K562 (cell line): ENCODE measurements at regions not wholly inside any gene's neighbourhood (a gene's known extent, or its start where the extent isn't known, plus 50 kb on each side); places are given as distances from the start of the nearest gene placed in this dataset.

ENCODE experiments used
- ATAC-seq: fragments of 200-7000 bp; cut with Tn5 transposase; 3 replicates; pipeline ENCODE4 v1.9.1; 2020; ENCODE audit warnings: moderate library complexity
- BruUV-seq: library from RNA; stranded (reverse); fragments of 400-500 nt; replicated peaks from 2 replicates; lab custom pipeline; 2021; lab: Mats Ljungman, UMichigan
- CTCF ChIA-PET: fragments of 300-600 bp; formaldehyde crosslinking; extraction: SDS; loops from one replicate; lab custom pipeline; 2021; ENCODE audit warnings: low intra/inter-chr PET ratio; lab: Yijun Ruan, JAX
- POLR2A ChIA-PET: fragments of 300-600, 350-650 bp; sonication (Branson Sonifier 250); formaldehyde crosslinking; extraction: SDS; loops from one replicate; lab custom pipeline; 2021; ENCODE audit warnings: antibody characterized with exemption, inconsistent platforms; lab: Yijun Ruan, JAX
- DNase-seq, 4 experiments: peaks; one replicate each; pipeline versions ENCODE4 v3.0.0 to v3.0.0-alpha.2; 2011 to 2018; ENCODE audit warnings: low spot score in 3 of 4, mixed read lengths in 3 of 4; ENCODE audit errors: extremely low read depth in 1 of 4
- FAIRE-seq: peaks from 2 replicates; lab custom pipeline; 2011; peaks lifted over from hg19 to GRCh38; lab: Jason Lieb, UNC
- H2AFZ ChIP-seq: 2 replicates; pipeline ENCODE4 v1.6.0; 2011; ENCODE audit warnings: low read depth, low read length, control low read depth, inconsistent platforms
- H3K27ac ChIP-seq: fragments of 200-600 bp; 3 replicates; pipeline ENCODE4 v1.8.0; 2011; ENCODE audit warnings: low read depth, mild to moderate bottlenecking, control low read depth, inconsistent platforms, low read length, moderate library complexity, mixed read lengths; ENCODE audit errors: extremely low read depth
- H3K27me3 ChIP-seq, 2 experiments: fragments of 300-600 bp in 1 of 2; 2 replicates in 1 of 2; 3 replicates in 1 of 2; pipeline versions ENCODE4 v1.6.0 to v1.8.0; 2011; ENCODE audit warnings: inconsistent platforms in 2 of 2, low read length in 2 of 2, mild to moderate bottlenecking in 1 of 2, mixed read lengths in 1 of 2, moderate library complexity in 1 of 2; ENCODE audit not compliant: control insufficient read depth in 2 of 2, insufficient read depth in 2 of 2
- H3K36me3 ChIP-seq: fragments of 300-600 bp; 3 replicates; pipeline ENCODE4 v1.8.0; 2011; ENCODE audit warnings: mild to moderate bottlenecking, low read length, inconsistent platforms; ENCODE audit not compliant: control insufficient read depth, insufficient read depth
- H3K4me1 ChIP-seq, 2 experiments: fragments of 200-600 bp in 1 of 2; replicated peaks in 1 of 2; 2 replicates in 1 of 2; 3 replicates in 1 of 2; pipeline versions ENCODE4 v1.5.1 to v1.8.0; 2011; ENCODE audit warnings: inconsistent platforms in 2 of 2, low read length in 2 of 2, mild to moderate bottlenecking in 1 of 2, mixed read lengths in 1 of 2, moderate library complexity in 1 of 2; ENCODE audit not compliant: control insufficient read depth in 2 of 2, insufficient read depth in 2 of 2
- H3K4me2 ChIP-seq: 2 replicates; pipeline ENCODE4 v1.6.1; 2011; ENCODE audit warnings: low read length, control low read depth, inconsistent platforms, mixed read lengths; ENCODE audit not compliant: insufficient read depth
- H3K4me3 ChIP-seq: fragments of 200-600 bp; sonication (generic), shearing (Covaris generic); 2 replicates; pipeline ENCODE4 v1.5.1; 2016; ENCODE audit warnings: control low read depth, inconsistent platforms
- H3K79me2 ChIP-seq: fragments of 200-600 bp; 3 replicates; pipeline ENCODE4 v1.8.0; 2011; ENCODE audit warnings: low read length, inconsistent platforms; ENCODE audit not compliant: control insufficient read depth, insufficient read depth
- H3K9ac ChIP-seq, 2 experiments: 2 replicates each; pipeline versions ENCODE4 v1.6.0 to v1.6.1; 2011; ENCODE audit warnings: low read depth in 2 of 2, low read length in 2 of 2, control low read depth in 1 of 2, inconsistent platforms in 1 of 2, mild to moderate bottlenecking in 1 of 2, mixed read lengths in 1 of 2; ENCODE audit not compliant: insufficient read depth in 1 of 2
- H3K9me1 ChIP-seq: one replicate; pipeline ENCODE4 v1.6.0; 2011; ENCODE audit warnings: inconsistent platforms, mild to moderate bottlenecking, low read length, moderate library complexity; ENCODE audit not compliant: control insufficient read depth, insufficient read depth
- H3K9me3 ChIP-seq: replicated peaks from 2 replicates; pipeline ENCODE4 v1.5.1; 2011; ENCODE audit warnings: low read depth, low read length, inconsistent platforms; ENCODE audit not compliant: control insufficient read depth, insufficient read depth
- H4K20me1 ChIP-seq: replicated peaks from 2 replicates; pipeline ENCODE4 v1.6.1; 2011; ENCODE audit warnings: low read length, inconsistent platforms, mixed read lengths; ENCODE audit not compliant: control insufficient read depth, insufficient read depth
- EWSR1 ChIP-seq: fragments of 450-650 bp; IDR thresholded peaks from 2 replicates; pipeline ENCODE4 v1.6.1; 2018; ENCODE audit warnings: borderline replicate concordance, mild to moderate bottlenecking, low read depth, moderate library complexity; ENCODE audit not compliant: partially characterized antibody
- FOS ChIP-seq: IDR thresholded peaks from 3 replicates; pipeline ENCODE4 v1.6.1; 2011; ENCODE audit not compliant: insufficient read length; ENCODE audit errors: extremely low read depth
- FOXJ3 ChIP-seq: sonication (generic); formaldehyde crosslinking; IDR thresholded peaks from 2 replicates; pipeline ENCODE4 v1.4.0; 2020; ENCODE audit warnings: mild to moderate bottlenecking, missing genetic modification reagents
- MCM2 ChIP-seq: fragments of 450-650 bp; IDR thresholded peaks from 2 replicates; pipeline ENCODE4 v1.6.1; 2017; ENCODE audit warnings: low read depth, mild to moderate bottlenecking
- MEF2A ChIP-seq: IDR thresholded peaks from 2 replicates; pipeline ENCODE4 v1.6.1; 2011; ENCODE audit warnings: low read depth, mild to moderate bottlenecking, low read length, moderate library complexity; ENCODE audit not compliant: control insufficient read depth
- NR2C1 ChIP-seq, 2 experiments: fragments of 450-650 bp; IDR thresholded peaks; 2 replicates each; pipeline ENCODE4 v1.6.1; 2017; ENCODE audit warnings: mild to moderate bottlenecking in 2 of 2, antibody characterized with exemption in 1 of 2, inconsistent platforms in 1 of 2, missing compliant biosample characterization in 1 of 2, missing genetic modification characterization in 1 of 2
- NR3C1 ChIP-seq: sonication (generic); formaldehyde crosslinking; IDR thresholded peaks from 2 replicates; pipeline ENCODE4 v1.8.1; 2022; ENCODE audit warnings: missing genetic modification reagents
- PHF8 ChIP-seq: fragments of 200-600 bp; sonication (generic); IDR thresholded peaks from 2 replicates; pipeline ENCODE4 v1.6.1; 2012; ENCODE audit warnings: mixed run types, mild to moderate bottlenecking, inconsistent platforms, low read length, moderate library complexity, borderline replicate concordance
- PHTF2 ChIP-seq: fragments of 250-450 bp; sonication (Bioruptor Pico); IDR thresholded peaks from 2 replicates; pipeline ENCODE4 v1.5.0; 2021; ENCODE audit warnings: mild to moderate bottlenecking
- PML ChIP-seq: IDR thresholded peaks from 2 replicates; pipeline ENCODE4 v1.6.1; 2012; ENCODE audit warnings: low read length, inconsistent platforms
- RNF2 ChIP-seq: sonication (generic); IDR thresholded peaks from 2 replicates; pipeline ENCODE4 v1.6.1; 2016
- TCF3 ChIP-seq: sonication (generic); formaldehyde crosslinking; IDR thresholded peaks from 2 replicates; pipeline ENCODE4 v1.4.0; 2020; ENCODE audit warnings: mild to moderate bottlenecking, missing genetic modification reagents
- TOE1 ChIP-seq, 2 experiments: fragments of 450-650 bp in 1 of 2; sonication (generic) in 1 of 2; formaldehyde crosslinking in 1 of 2; IDR thresholded peaks; 2 replicates each; pipeline versions ENCODE4 v1.7.1 to v1.8.0; 2016 to 2022; ENCODE audit warnings: borderline replicate concordance in 2 of 2, mild to moderate bottlenecking in 2 of 2, antibody characterized with exemption in 1 of 2, inconsistent platforms in 1 of 2, low read depth in 1 of 2, missing genetic modification reagents in 1 of 2, moderate library complexity in 1 of 2
- XRCC3 ChIP-seq: fragments of 450-650 bp; IDR thresholded peaks from 2 replicates; pipeline ENCODE4 v1.6.1; 2017; ENCODE audit warnings: mild to moderate bottlenecking, moderate library complexity
- ZFX ChIP-seq: sonication (generic); formaldehyde crosslinking; IDR thresholded peaks from 2 replicates; pipeline ENCODE4 v1.8.0; 2022; ENCODE audit warnings: mild to moderate bottlenecking, missing genetic modification reagents, moderate library complexity
- ZNF133 ChIP-seq: fragments of 250-450 bp; sonication (Bioruptor Pico); IDR thresholded peaks from 2 replicates; pipeline ENCODE4 v1.4.0; 2020; ENCODE audit warnings: mild to moderate bottlenecking
- ZNF217 ChIP-seq: sonication (generic); formaldehyde crosslinking; IDR thresholded peaks from 2 replicates; pipeline ENCODE4 v1.8.0; 2022; ENCODE audit warnings: mild to moderate bottlenecking, missing genetic modification reagents
- ZNF282 ChIP-seq: sonication (generic); formaldehyde crosslinking; IDR thresholded peaks from 2 replicates; pipeline ENCODE4 v1.8.1; 2023; ENCODE audit warnings: missing genetic modification reagents
- WGBS: fragments of 100-300 bp; shearing (Covaris generic); methylation state at CpG from one replicate; pipeline ENCODE4 v1.1.6; 2016; ENCODE audit warnings: low coverage, mixed read lengths; ENCODE audit not compliant: insufficient coverage; ENCODE audit errors: missing lambda C conversion rate; 5-methylcytosine and 5-hydroxymethylcytosine counted together
- in situ Hi-C: fragments of 300-500 bp; cut with MboI; formaldehyde crosslinking; loops from 4 replicates; pipeline ENCODE4 v1.15.0; 2018; ENCODE audit warnings: inconsistent platforms, mixed read lengths
- intact Hi-C: fragments of 100-400 bp; cut with micrococcal nuclease; formaldehyde crosslinking; loops from 2 replicates; pipeline ENCODE4 v1.14.2; 2022
- TF ChIP-seq, protein P1 (sequence below): fragments of 250-450 bp; sonication (Bioruptor Pico); IDR thresholded peaks from 2 replicates; pipeline ENCODE4 v1.5.0; 2022; ENCODE audit warnings: mild to moderate bottlenecking
- TF ChIP-seq, protein P2 (sequence below): fragments of 450-650 bp; IDR thresholded peaks from 2 replicates; pipeline ENCODE4 v1.6.1; 2016; ENCODE audit warnings: borderline replicate concordance

DNA sequence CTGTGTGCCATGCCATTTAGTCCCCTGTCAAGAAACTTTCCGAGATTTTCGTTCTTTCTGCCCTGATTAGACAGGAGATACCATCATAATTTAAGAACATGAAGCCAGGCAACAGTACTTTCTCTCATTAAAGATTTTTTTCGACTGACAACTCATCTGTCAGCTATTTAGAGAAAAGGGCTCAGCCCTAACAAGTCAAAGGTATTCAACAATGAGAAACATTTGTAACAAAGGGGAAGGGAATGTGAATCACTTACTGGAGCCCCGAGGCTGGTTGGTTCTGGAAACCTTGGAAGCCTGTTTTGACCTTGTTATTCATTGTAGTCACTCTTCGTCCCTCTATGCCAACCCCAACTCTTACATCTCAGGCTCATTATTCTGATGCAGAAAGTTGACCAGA lies 199.4 kb downstream of the SPP2 start:
- WGBS = 0% methylated on average over 5 of the region's 5 CpGs
- Histone ChIP-seq H3K9ac (no peak overlapping the region), H3K4me1 (no peaks in the 10 kb centered on the region), H3K27me3 (no peaks in the 10 kb centered on the region), H3K4me2 (no peak overlapping the region), H3K36me3 (no peaks in the 10 kb centered on the region), H4K20me1 (no peaks in the 10 kb centered on the region), H2AFZ (no peak overlapping the region), H3K9me1 (no peaks in the 10 kb centered on the region)
- ATAC-seq = no peak
- intact Hi-C loops = no loop called here
- POLR2A ChIA-PET = no interaction called here
- CTCF ChIA-PET = no interaction called here
- no TSS peak for BruUV-seq
- TF ChIP-seq FOS (no peak), RNF2 (no peak), ZNF282 (CRISPR knock-in tag) (no peak), PML (no peak), ZNF133 (no peak), MEF2A (no peak), FOXJ3 (CRISPR knock-in tag) (no peak), ZFX (no peak), XRCC3 (no peak), PHF8 (no peak), TOE1 (IDR thresholded peaks at IDR 0.05; ENCODE audit: borderline replicate concordance) (no peak), TOE1 (CRISPR knock-in tag; IDR thresholded peaks at IDR 0.05; ENCODE audit: borderline replicate concordance, low read depth) (no peak), PHTF2 (CRISPR knock-in tag) (no peak), MCM2 (no peak), EWSR1 (no peak), NR2C1 (IDR thresholded peaks at IDR 0.05) (no peak), NR2C1 (tag; IDR thresholded peaks at IDR 0.05) (no peak), ZNF217 (CRISPR knock-in tag) (no peak), TCF3 (CRISPR knock-in tag) (no peak), NR3C1 (CRISPR knock-in tag) (no peak)
- TF ChIP-seq, protein P1, sequence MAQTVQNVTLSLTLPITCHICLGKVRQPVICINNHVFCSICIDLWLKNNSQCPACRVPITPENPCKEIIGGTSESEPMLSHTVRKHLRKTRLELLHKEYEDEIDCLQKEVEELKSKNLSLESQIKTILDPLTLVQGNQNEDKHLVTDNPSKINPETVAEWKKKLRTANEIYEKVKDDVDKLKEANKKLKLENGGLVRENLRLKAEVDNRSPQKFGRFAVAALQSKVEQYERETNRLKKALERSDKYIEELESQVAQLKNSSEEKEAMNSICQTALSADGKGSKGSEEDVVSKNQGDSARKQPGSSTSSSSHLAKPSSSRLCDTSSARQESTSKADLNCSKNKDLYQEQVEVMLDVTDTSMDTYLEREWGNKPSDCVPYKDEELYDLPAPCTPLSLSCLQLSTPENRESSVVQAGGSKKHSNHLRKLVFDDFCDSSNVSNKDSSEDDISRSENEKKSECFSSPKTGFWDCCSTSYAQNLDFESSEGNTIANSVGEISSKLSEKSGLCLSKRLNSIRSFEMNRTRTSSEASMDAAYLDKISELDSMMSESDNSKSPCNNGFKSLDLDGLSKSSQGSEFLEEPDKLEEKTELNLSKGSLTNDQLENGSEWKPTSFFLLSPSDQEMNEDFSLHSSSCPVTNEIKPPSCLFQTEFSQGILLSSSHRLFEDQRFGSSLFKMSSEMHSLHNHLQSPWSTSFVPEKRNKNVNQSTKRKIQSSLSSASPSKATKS = no peak
- TF ChIP-seq, protein P2, sequence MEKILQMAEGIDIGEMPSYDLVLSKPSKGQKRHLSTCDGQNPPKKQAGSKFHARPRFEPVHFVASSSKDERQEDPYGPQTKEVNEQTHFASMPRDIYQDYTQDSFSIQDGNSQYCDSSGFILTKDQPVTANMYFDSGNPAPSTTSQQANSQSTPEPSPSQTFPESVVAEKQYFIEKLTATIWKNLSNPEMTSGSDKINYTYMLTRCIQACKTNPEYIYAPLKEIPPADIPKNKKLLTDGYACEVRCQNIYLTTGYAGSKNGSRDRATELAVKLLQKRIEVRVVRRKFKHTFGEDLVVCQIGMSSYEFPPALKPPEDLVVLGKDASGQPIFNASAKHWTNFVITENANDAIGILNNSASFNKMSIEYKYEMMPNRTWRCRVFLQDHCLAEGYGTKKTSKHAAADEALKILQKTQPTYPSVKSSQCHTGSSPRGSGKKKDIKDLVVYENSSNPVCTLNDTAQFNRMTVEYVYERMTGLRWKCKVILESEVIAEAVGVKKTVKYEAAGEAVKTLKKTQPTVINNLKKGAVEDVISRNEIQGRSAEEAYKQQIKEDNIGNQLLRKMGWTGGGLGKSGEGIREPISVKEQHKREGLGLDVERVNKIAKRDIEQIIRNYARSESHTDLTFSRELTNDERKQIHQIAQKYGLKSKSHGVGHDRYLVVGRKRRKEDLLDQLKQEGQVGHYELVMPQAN = no peak
- TF ChIP-seq, all 486 proteins: peak for 0
- Histone ChIP-seq H3K9me3 (no peaks in the 10 kb centered on the region), H3K4me3 (no peak overlapping the region), H3K79me2 (no peaks in the 10 kb centered on the region), H3K27ac (no peak overlapping the region)
- FAIRE-seq (no peak), DNase-seq (no peak)
- in situ Hi-C loops = no loop called here
